Skeletal muscle satellite cell (primary cell): ENCODE measurements at regions not wholly inside any gene's neighbourhood (a gene's known extent, or its start where the extent isn't known, plus 50 kb on each side); places are given as distances from the start of the nearest gene placed in this dataset.

ENCODE experiments used
- H3K27me3 ChIP-seq: 2 replicates; pipeline ENCODE4 v1.7.0; 2013; ENCODE audit warnings: low read length; ENCODE audit not compliant: control insufficient read depth, insufficient read depth
- H3K36me3 ChIP-seq: 2 replicates; pipeline ENCODE4 v1.7.0; 2013; ENCODE audit warnings: mild to moderate bottlenecking, control low read depth, low read length; ENCODE audit not compliant: insufficient read depth
- H3K4me1 ChIP-seq: 2 replicates; pipeline ENCODE4 v1.7.0; 2013; ENCODE audit warnings: low read length; ENCODE audit not compliant: control insufficient read depth, insufficient read depth
- H3K4me2 ChIP-seq: 2 replicates; pipeline ENCODE4 v1.7.0; 2013; ENCODE audit warnings: mild to moderate bottlenecking, low read length
- H3K4me3 ChIP-seq: 2 replicates; pipeline ENCODE4 v1.7.0; 2013; ENCODE audit warnings: low read length
- H3K9ac ChIP-seq: 2 replicates; pipeline ENCODE4 v1.7.0; 2013; ENCODE audit warnings: mild to moderate bottlenecking, low read depth, low read length, moderate library complexity
- H3K9me3 ChIP-seq: replicated peaks from 2 replicates; pipeline ENCODE4 v1.7.0; 2013; ENCODE audit warnings: mild to moderate bottlenecking, control low read depth, low read length

GRCh38 chr9:29773676-29774075 is 2200.4 kb upstream of the C9orf72 start:
- Histone ChIP-seq H3K4me1 (no peaks in the 10 kb centered on the region), H3K27me3 (no peaks in the 10 kb centered on the region), H3K4me2 (no peak overlapping the region), H3K9me3 (no peaks in the 10 kb centered on the region), H3K36me3 (no peaks in the 10 kb centered on the region), H3K4me3 (no peak overlapping the region), H3K9ac (no peak overlapping the region)

DNA sequence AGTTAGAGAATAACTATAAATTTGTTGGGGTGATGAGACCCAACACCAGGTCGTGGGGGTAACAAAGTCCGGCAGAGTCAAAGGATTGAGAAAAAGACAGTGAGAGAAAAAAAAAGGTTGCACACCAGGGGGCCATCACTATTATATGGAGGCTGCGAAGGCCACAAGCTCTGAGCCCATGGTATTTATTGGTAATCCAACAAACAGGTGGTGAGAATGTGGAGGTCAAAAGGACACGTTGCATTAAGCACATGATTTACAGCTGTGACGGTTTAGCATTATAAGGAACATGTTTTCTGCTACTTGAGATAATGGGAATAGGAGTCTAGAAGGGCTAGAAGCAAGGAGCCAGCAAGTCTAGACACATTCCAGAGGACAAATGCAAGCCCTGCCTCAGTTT is 2202.2 kb upstream of the C9orf72 start:
- Histone ChIP-seq H3K4me3 (no peak overlapping the region), H3K9me3 (no peaks in the 10 kb centered on the region), H3K36me3 (no peaks in the 10 kb centered on the region), H3K4me2 (no peak overlapping the region), H3K4me1 (no peaks in the 10 kb centered on the region), H3K9ac (no peak overlapping the region), H3K27me3 (no peaks in the 10 kb centered on the region)

DNA sequence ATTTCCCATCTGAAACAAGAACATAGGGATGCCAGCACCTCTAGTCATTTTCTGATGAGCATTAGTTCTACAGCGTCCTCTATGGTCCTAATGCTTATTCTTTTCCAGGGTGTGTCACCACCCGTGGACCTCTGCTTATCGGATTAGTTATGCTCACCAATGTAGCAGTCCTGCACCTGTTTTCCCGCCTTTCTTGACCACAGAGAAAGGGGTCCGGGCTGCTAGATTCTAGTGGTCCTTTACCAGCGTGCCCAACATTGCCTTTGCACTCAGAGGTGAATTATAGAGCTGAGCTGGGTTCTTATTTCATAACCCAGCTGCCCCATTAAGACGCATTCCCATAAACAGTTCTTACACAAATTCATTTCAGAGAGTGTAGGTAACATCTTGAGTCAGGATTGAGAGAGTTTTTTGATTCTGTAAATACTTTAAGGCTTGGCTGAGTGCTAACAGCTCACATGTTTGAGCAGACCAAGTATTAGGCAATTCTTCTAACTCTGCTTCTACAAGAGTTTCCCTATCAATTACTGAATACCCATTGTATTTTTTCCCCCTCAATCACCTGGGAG is 2205.1 kb upstream of the C9orf72 start:
- H3K4me3 ChIP-seq: no peak overlapping the region
- no peaks in the 10 kb centered on the region for H3K9me3 ChIP-seq
- H3K4me1 ChIP-seq: no peaks in the 10 kb centered on the region
- H3K36me3 ChIP-seq: no peaks in the 10 kb centered on the region
- no peak overlapping the region for H3K4me2 ChIP-seq
- no peaks in the 10 kb centered on the region for H3K27me3 ChIP-seq
- no peak overlapping the region for H3K9ac ChIP-seq

DNA sequence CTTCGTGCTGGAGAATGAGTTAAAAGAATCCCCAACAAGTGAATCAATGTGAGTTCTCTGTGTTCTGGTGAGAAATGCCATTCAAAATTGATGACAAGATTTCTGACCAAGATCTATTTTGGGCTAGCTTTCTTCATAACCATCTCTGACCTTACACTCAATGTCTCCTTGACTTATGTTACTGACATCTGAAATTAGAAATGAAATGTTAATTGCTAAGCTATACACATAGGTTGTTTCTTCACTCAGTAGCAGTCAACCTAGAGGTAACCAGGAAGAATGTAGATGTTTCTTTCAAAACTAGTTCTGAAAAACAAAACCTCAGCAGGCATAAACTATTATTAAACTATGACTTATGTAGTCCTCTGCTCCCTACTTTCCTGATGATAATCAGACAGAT is 2220.7 kb upstream of the C9orf72 start:
- H3K9me3 ChIP-seq: no peaks in the 10 kb centered on the region
- H3K4me1 ChIP-seq: no peaks in the 10 kb centered on the region
- no peaks in the 10 kb centered on the region for H3K36me3 ChIP-seq

GRCh38 chr9:29796291-29796952 is 2223.1 kb upstream of the C9orf72 start:
- H3K4me2 ChIP-seq: no peak overlapping the region
- H3K4me1 ChIP-seq: no peaks in the 10 kb centered on the region
- no peak overlapping the region for H3K4me3 ChIP-seq
- H3K27me3 ChIP-seq: no peaks in the 10 kb centered on the region
- no peaks in the 10 kb centered on the region for H3K9me3 ChIP-seq
- H3K9ac ChIP-seq: no peak overlapping the region
- H3K36me3 ChIP-seq: no peaks in the 10 kb centered on the region

More for the DNA sequence above, 2220.7 kb upstream of the C9orf72 start:
- Histone ChIP-seq H3K27me3 (no peaks in the 10 kb centered on the region), H3K4me2 (no peak overlapping the region), H3K9ac (no peak overlapping the region), H3K4me3 (no peak overlapping the region)

GRCh38 chr9:29798599-29798998 is 2225.3 kb upstream of the C9orf72 start:
- Histone ChIP-seq H3K4me1 (no peaks in the 10 kb centered on the region), H3K4me2 (no peak overlapping the region), H3K9me3 (no peaks in the 10 kb centered on the region)

GRCh38 chr9:29799227-29799626 is 2225.9 kb upstream of the C9orf72 start:
- H3K9ac ChIP-seq: no peak overlapping the region

More at GRCh38 chr9:29798599-29798998, 2225.3 kb upstream of the C9orf72 start:
- H3K9ac ChIP-seq: no peak overlapping the region
- H3K36me3 ChIP-seq: no peaks in the 10 kb centered on the region
- H3K27me3 ChIP-seq: no peaks in the 10 kb centered on the region
- no peak overlapping the region for H3K4me3 ChIP-seq

DNA sequence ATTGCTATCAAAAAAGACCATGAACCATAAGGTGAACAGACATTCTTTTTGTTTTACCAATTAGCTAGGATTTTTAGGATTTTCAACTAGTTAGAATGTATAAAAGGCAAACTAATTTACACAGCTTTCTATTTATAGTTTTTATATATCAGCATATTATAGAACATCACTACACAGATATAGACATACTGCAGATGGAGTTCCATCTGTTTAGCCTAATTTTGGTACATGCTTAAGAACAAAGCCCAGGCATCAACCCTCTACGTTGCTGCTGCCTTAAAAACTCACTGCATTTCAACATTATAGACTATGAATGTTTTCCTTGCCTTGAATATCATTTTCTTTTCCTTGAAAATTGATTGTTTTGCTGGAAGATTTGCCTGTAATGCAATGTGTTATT is 2227.5 kb upstream of the C9orf72 start:
- Histone ChIP-seq H3K36me3 (no peaks in the 10 kb centered on the region), H3K27me3 (no peaks in the 10 kb centered on the region), H3K4me1 (no peaks in the 10 kb centered on the region), H3K4me2 (no peak overlapping the region), H3K4me3 (no peak overlapping the region), H3K9ac (no peak overlapping the region), H3K9me3 (no peaks in the 10 kb centered on the region)

More at GRCh38 chr9:29799227-29799626, 2225.9 kb upstream of the C9orf72 start:
- no peaks in the 10 kb centered on the region for H3K27me3 ChIP-seq
- H3K36me3 ChIP-seq: no peaks in the 10 kb centered on the region
- H3K4me1 ChIP-seq: no peaks in the 10 kb centered on the region
- no peak overlapping the region for H3K4me2 ChIP-seq
- no peak overlapping the region for H3K4me3 ChIP-seq
- H3K9me3 ChIP-seq: no peaks in the 10 kb centered on the region

GRCh38 chr9:29802454-29802853 is 2229.2 kb upstream of the C9orf72 start:
- H3K4me3 ChIP-seq: no peak overlapping the region
- H3K9me3 ChIP-seq: no peaks in the 10 kb centered on the region
- H3K9ac ChIP-seq: no peak overlapping the region
- H3K4me1 ChIP-seq: no peaks in the 10 kb centered on the region
- no peaks in the 10 kb centered on the region for H3K27me3 ChIP-seq
- no peaks in the 10 kb centered on the region for H3K36me3 ChIP-seq
- no peak overlapping the region for H3K4me2 ChIP-seq

DNA sequence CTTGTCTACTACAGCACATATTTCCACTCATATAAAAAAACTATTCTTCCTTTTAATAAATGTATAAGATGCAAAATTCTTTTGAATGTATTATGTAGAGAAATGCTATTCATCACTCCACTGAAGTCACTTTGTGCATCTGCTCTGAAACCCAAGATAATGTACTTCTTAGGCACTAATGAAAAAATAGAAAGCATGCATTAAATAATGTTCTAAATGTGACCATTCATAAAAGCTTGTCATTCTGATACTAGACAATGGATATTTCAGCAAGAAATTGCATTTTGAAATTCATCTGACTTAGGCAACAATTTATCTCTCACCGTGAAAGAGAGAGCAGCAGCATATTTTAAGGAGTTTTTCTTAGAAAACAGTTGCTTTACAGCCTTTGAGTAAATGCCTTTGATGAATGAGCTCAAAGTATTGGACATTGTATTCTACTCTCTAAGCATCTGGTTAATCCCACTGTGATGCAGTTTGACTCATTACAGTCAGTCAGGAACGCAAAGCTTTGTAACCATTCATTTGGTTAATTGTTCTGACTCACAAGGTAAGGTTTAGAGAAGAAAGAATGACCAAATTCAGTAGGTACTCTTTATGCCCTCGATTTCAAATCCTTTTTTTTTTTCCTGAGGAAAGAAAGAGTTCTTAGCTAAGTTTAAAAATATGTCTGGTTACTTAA is 2233.8 kb upstream of the C9orf72 start:
- Histone ChIP-seq H3K27me3 (no peaks in the 10 kb centered on the region), H3K9me3 (peaks cover 4% of the 10 kb centered on the region), H3K4me1 (no peaks in the 10 kb centered on the region), H3K36me3 (no peaks in the 10 kb centered on the region), H3K4me2 (no peak overlapping the region), H3K9ac (no peak overlapping the region), H3K4me3 (no peak overlapping the region)

DNA sequence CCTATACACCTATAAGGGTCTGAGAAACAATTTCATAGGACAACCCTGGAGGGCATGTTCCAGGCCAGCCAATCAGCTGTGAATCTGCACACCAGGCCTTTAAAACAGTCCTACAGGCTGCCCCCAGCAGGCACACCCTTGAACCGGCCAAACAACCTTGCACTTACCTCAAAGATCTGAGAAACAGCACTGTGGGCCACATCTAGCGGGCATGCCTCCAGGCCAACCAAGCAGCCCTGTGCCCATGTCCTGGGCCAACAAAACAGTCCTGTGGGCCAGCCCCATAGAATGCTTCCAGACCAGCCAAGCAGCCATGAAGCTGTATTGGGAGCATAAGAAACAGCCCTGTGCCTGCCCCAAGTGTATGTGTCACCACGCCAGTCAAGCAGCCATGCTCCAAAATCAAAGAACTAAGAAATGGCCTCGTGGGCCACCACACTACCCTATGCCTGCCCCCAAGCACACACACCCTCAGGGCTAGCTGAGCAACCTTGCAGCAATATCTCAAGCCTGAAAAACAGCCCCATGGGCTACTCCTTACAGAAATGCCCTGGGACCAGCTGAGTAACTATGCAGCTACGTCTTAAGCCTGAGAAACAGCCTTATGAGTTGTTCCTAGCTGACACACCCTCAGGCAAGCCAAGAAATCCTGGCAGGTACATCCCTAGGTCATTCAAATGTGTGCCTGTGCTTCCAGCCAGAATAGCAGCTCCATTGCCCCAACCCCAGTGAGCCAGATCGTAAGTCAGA is 2243.8 kb upstream of the C9orf72 start:
- Histone ChIP-seq H3K27me3 (no peaks in the 10 kb centered on the region), H3K4me1 (no peaks in the 10 kb centered on the region), H3K4me2 (no peak overlapping the region), H3K9me3 (no peaks in the 10 kb centered on the region), H3K9ac (no peak overlapping the region), H3K4me3 (no peak overlapping the region), H3K36me3 (no peaks in the 10 kb centered on the region)
